Psoas muscle (tissue), 7 donors: ENCODE measurements at regions not wholly inside any gene's neighbourhood (a gene's known extent, or its start where the extent isn't known, plus 50 kb on each side); places are given as distances from the start of the nearest gene placed in this dataset.

Experiments
- ATAC-seq, 4 donors: fragments of 200-7000 bp; cut with Tn5 transposase; one replicate each; pipeline ENCODE4 v1.9.1; 2020; ENCODE audit warnings: moderate library complexity in 3 of 4, mild to moderate bottlenecking in 2 of 4
- DNase-seq, 2 donors: peaks; one replicate each; pipeline ENCODE4 v3.0.0-alpha.2; 2020
- H3K27ac ChIP-seq: fragments of 200-600 bp; one replicate; pipeline ENCODE4 v1.8.0; 2022
- H3K27me3 ChIP-seq, 3 donors: fragments of 200-600 bp in 1 of 3; one replicate each; pipeline versions ENCODE4 v1.6.1 to v1.8.0; 2013 to 2022; ENCODE audit warnings: low read length in 2 of 3, mild to moderate bottlenecking in 2 of 3, moderate library complexity in 1 of 3; ENCODE audit not compliant: insufficient read depth in 3 of 3
- H3K36me3 ChIP-seq, 2 donors: fragments of 200-600 bp in 1 of 2; one replicate each; pipeline versions ENCODE4 v1.6.1 to v1.8.0; 2013 to 2022; ENCODE audit warnings: low read depth in 1 of 2, mild to moderate bottlenecking in 1 of 2, moderate library complexity in 1 of 2; ENCODE audit not compliant: insufficient read depth in 1 of 2
- H3K4me1 ChIP-seq: fragments of 200-600 bp; one replicate; pipeline ENCODE4 v1.8.0; 2022
- H3K4me3 ChIP-seq: fragments of 200-600 bp; one replicate; pipeline ENCODE4 v1.8.0; 2022; ENCODE audit warnings: mild to moderate bottlenecking
- H3K9me3 ChIP-seq: fragments of 200-600 bp; one replicate; pipeline ENCODE4 v1.8.0; 2022
- CTCF ChIP-seq: fragments of 200-600 bp; IDR thresholded peaks from one replicate; pipeline ENCODE4 v1.8.0; 2022; ENCODE audit warnings: antibody characterized with exemption
- WGBS, 3 donors: extraction: QIAGEN DNeasy Blood & Tissue Kit; methylation state at CpG; one replicate each; pipeline versions ENCODE4 v1.1.6 to v1.1.7; 2013; 5-methylcytosine and 5-hydroxymethylcytosine counted together
- intact Hi-C, 2 donors: fragments of 100-400 bp; cut with DNase I; formaldehyde crosslinking; loops; one replicate each; pipeline versions ENCODE4 v1.11.0 to v1.14.2; 2022
- donor health status: healthy with polysubstance abuse.
- donor health status: DM: no; HTN: no; CAD: no; lungs with moderate emphysema.
- donor health status: Bipolar disorder and iron deficiency.
- donor health status: healthy.
- donor health status: DM: yes; HTN: yes; CAD: no.
- donor health status: DM: no; HTN: no; CAD: no.
- donor health status: DM: yes; HTN: yes; CAD: no.

DNA sequence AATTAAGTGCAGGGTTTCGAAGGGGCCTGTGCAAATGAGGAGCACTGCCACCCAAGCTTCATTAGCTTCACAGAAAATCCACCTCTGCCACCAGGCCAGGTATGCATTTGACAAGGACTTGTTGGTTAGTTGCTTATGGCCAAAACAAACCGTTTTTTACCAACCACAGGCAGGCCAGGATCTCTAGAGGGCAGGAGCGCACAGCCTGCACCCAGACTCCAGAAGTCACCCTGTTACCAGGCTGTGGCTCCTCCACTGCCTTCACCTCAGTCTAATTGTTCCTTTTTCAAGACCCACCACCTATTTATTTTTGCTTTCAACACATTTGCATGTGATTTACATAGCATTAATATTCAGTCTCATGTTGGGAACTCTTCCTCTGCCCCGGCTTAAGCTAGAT lies 78.3 kb upstream of the HSPA9 start:
- DNase-seq (no peak), ATAC-seq (no peak)
- H3K36me3 ChIP-seq, result no peaks in the 10 kb centered on the region
- WGBS, 3 donors, result 68 to 75% (median 74%) methylated on average over 4 of the region's 4 CpGs
- no peak overlapping the region for H3K27ac ChIP-seq
- H3K9me3 ChIP-seq, result no peaks in the 10 kb centered on the region
- intact Hi-C loops, result no loop called here
- no peaks in the 10 kb centered on the region for H3K27me3 ChIP-seq
- H3K4me3 ChIP-seq, result no peak overlapping the region
- no peaks in the 10 kb centered on the region for H3K4me1 ChIP-seq
- no peak for TF ChIP-seq CTCF

- H3K4me3 ChIP-seq, result no peak overlapping the region
- ATAC-seq (no peak), DNase-seq (no peak)
- H3K27me3 ChIP-seq, result no peaks in the 10 kb centered on the region
- intact Hi-C loops, result no loop called here
- H3K27ac ChIP-seq, result no peak overlapping the region
- 76 to 79% (median 79%) methylated on average over 6 of the region's 6 CpGs for WGBS, 3 donors
- no peaks in the 10 kb centered on the region for H3K4me1 ChIP-seq
- no peaks in the 10 kb centered on the region for H3K9me3 ChIP-seq
- TF ChIP-seq CTCF, result no peak
- no peaks in the 10 kb centered on the region for H3K36me3 ChIP-seq
These were observed 76.5 kb upstream of the HSPA9 start for GRCh38 chr5:138651767-138652117.

- Histone ChIP-seq H3K4me3 (no peak overlapping the region), H3K27ac (no peak overlapping the region), H3K36me3 (no peaks in the 10 kb centered on the region), H3K4me1 (no peaks in the 10 kb centered on the region), H3K27me3 (no peaks in the 10 kb centered on the region), H3K9me3 (no peaks in the 10 kb centered on the region)
- no peak for TF ChIP-seq CTCF
- no peak for ATAC-seq
- WGBS, 3 donors, result 68 to 84% (median 70%) methylated on average over 13 to 14 of the region's 14 CpGs
- intact Hi-C loops, result no loop called here
- DNase-seq, result no peak
These were observed 76.0 kb upstream of the HSPA9 start for GRCh38 chr5:138651058-138651766.

DNA sequence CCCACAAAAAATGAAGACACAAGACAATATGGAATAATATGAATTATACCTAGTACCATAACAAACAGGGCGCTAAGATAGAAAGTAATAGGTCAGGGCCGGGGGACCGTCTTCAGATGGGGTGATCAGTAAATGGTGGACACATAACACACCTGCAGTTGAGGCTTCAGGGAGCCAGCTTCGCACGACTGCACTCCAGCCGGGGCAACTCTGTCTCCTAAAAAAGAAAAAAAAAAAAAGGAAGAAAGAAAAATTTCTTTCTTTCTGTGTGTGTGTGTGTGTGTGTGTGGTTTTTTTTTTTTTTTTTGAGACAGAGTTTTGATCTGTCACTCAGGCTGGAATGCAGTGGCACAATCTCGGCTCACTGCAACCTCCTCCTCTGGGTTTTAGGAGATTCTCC lies 75.0 kb upstream of the HSPA9 start:
- intact Hi-C loops, result no loop called here
- no peak for TF ChIP-seq CTCF
- ATAC-seq (no peak), DNase-seq (no peak)
- H3K27ac ChIP-seq, result no peak overlapping the region
- no peak overlapping the region for H3K4me3 ChIP-seq
- H3K36me3 ChIP-seq, result no peaks in the 10 kb centered on the region
- 95 to 96% (median 95%) methylated on average over 7 of the region's 7 CpGs for WGBS, 3 donors
- H3K9me3 ChIP-seq, result no peaks in the 10 kb centered on the region
- no peaks in the 10 kb centered on the region for H3K4me1 ChIP-seq
- no peaks in the 10 kb centered on the region for H3K27me3 ChIP-seq

GRCh38 chr5:138649775-138650174 lies 74.6 kb upstream of the HSPA9 start:
- WGBS, 3 donors, result 44 to 59% (median 44%) methylated on average over 3 of the region's 3 CpGs
- no peak overlapping the region for H3K4me3 ChIP-seq
- no peak for TF ChIP-seq CTCF
- intact Hi-C loops, result no loop called here
- no peaks in the 10 kb centered on the region for H3K36me3 ChIP-seq
- H3K27ac ChIP-seq, result no peak overlapping the region
- H3K9me3 ChIP-seq, result no peaks in the 10 kb centered on the region
- H3K27me3 ChIP-seq, result no peaks in the 10 kb centered on the region
- no peak for DNase-seq
- no peaks in the 10 kb centered on the region for H3K4me1 ChIP-seq
- no peak for ATAC-seq
